Nephron progenitor cell (in vitro differentiated cells): ENCODE measurements at regions not wholly inside any gene's neighbourhood (a gene's known extent, or its start where the extent isn't known, plus 50 kb on each side); places are given as distances from the start of the nearest gene placed in this dataset.
"Not testable (repeated sequence)": the region's sequence is repeated elsewhere in the genome, so short reads cannot be mapped to it uniquely, and the experiment has no call there.

ENCODE experiments used
- DNase-seq: peaks from one replicate; pipeline ENCODE4 v3.0.0; 2021
- H3K27ac Mint-ChIP-seq: 2 replicates; pipeline ENCODE4 v1.8.0; 2021; ENCODE audit warnings: mild to moderate bottlenecking, moderate library complexity, mixed read lengths
- H3K27me3 Mint-ChIP-seq: 2 replicates; pipeline ENCODE4 v1.8.0; 2021; ENCODE audit warnings: mild to moderate bottlenecking, low read depth, mixed read lengths; ENCODE audit not compliant: poor library complexity
- H3K36me3 Mint-ChIP-seq: 2 replicates; pipeline ENCODE4 v1.8.0; 2021; ENCODE audit warnings: low read depth, mixed read lengths
- H3K4me1 Mint-ChIP-seq: 2 replicates; pipeline ENCODE4 v1.8.0; 2021; ENCODE audit warnings: mixed read lengths
- H3K4me3 Mint-ChIP-seq: 2 replicates; pipeline ENCODE4 v1.8.0; 2021; ENCODE audit warnings: mild to moderate bottlenecking, moderate library complexity, mixed read lengths
- H3K9me3 Mint-ChIP-seq: 2 replicates; pipeline ENCODE4 v1.8.0; 2021; ENCODE audit warnings: mild to moderate bottlenecking, moderate library complexity, mixed read lengths
- CTCF ChIP-seq: fragments of 200-600 bp; sonication (generic); IDR thresholded peaks from 2 replicates; pipeline ENCODE4 v1.5.0; 2021; ENCODE audit warnings: antibody characterized with exemption

DNA sequence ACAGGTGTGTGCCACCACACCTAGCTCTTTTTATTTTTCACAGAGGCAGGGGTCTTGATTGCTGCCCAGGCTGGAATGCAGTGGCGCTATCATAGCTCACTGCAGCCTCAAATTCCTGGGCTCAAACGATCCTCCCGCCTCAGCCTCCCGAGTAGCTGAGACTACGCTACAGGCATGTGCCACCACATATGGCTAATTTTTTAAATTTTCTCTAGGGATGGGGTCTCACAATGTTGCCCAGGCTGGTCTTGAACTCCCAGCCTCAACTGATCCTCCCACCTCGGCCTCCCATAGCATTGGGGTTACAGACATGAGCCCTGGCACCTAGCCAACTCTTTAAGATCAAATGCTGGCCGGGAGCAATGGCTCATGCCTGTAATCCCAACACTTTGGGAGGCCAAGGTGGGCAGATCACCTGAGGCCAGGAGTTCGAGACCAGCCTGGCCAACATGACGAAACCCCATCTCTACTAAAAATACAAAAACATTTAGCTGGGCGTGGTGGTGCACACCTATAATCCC, 50.6 kb upstream of the MYL10 start:
- DNase-seq, H3K27me3 Mint-ChIP-seq, H3K27ac Mint-ChIP-seq, H3K4me3 Mint-ChIP-seq, H3K9me3 Mint-ChIP-seq, H3K36me3 Mint-ChIP-seq: not testable (repeated sequence)
- H3K4me1 Mint-ChIP-seq, result peaks cover 33% of the 10 kb centered on the region

- no peak for TF ChIP-seq CTCF
- no peaks in the 10 kb centered on the region for H3K9me3 Mint-ChIP-seq
- H3K4me1 Mint-ChIP-seq, result peaks cover 33% of the 10 kb centered on the region
- no peak overlapping the region for H3K4me3 Mint-ChIP-seq
- DNase-seq, result no peak
- H3K27ac Mint-ChIP-seq, result peak overlapping the region; percentile 48
- H3K27me3 Mint-ChIP-seq, result peaks cover 12% of the 10 kb centered on the region
- no peaks in the 10 kb centered on the region for H3K36me3 Mint-ChIP-seq
Observed at GRCh38 chr7:101680406-101681145, 51.5 kb upstream of the MYL10 start.

- peak overlapping the region; percentile 48 for H3K27ac Mint-ChIP-seq
Observed at GRCh38 chr7:101681170-101682007, 52.3 kb upstream of the MYL10 start.

DNA sequence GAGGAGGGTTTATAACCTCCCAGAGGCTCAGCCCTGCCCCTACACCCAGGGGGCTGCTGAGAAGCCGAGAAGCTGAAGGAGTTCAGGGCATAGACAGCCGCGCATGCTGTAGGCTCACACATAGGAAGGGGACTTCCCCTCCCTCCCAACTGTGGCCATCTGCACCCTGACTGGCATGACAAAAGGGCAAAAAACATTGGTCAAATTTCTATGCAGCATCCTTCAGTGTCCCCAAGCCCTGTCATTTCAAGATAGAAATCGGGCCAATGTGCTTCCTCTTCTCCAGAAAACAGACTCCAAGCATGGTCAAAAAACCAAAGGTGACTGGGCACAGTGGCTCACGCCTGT, 55.9 kb upstream of the MYL10 start:
- H3K4me3 Mint-ChIP-seq, result no peak overlapping the region
- DNase-seq, result no peak
- H3K27ac Mint-ChIP-seq, result no peak overlapping the region
- TF ChIP-seq CTCF, result no peak
- no peaks in the 10 kb centered on the region for H3K36me3 Mint-ChIP-seq
- peaks cover 24% of the 10 kb centered on the region for H3K27me3 Mint-ChIP-seq
- H3K9me3 Mint-ChIP-seq, result no peaks in the 10 kb centered on the region
- peaks cover 24% of the 10 kb centered on the region for H3K4me1 Mint-ChIP-seq

More at GRCh38 chr7:101681170-101682007, 52.3 kb upstream of the MYL10 start:
- Mint-ChIP-seq H3K4me1 (peaks cover 25% of the 10 kb centered on the region), H3K36me3 (no peaks in the 10 kb centered on the region), H3K9me3 (no peaks in the 10 kb centered on the region), H3K4me3 (no peak overlapping the region), H3K27me3 (peaks cover 15% of the 10 kb centered on the region)
- DNase-seq, result no peak
- TF ChIP-seq CTCF, result no peak

DNA sequence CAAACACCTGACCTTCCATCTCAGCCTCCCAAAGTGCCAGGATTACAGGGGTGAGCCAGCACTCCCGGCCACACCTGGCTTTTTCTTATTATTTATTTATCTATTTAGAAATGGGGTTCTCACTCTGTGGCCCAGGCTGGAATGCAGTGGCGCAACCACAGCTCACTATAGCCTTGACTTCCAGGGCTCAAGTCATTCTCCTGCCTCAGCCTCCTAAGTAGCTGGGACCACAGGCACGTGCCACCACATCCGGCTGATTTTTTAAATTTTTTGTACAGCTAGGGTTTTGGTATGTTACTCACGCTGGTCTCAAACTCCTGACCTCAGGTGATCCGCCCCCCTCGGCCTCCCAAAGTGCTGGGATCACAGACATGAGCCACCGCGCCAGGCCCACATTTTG, 56.9 kb upstream of the MYL10 start:
- TF ChIP-seq CTCF, result no peak
- Mint-ChIP-seq H3K36me3 (no peaks in the 10 kb centered on the region), H3K4me1 (peaks cover 24% of the 10 kb centered on the region), H3K4me3 (no peak overlapping the region), H3K27ac (no peak overlapping the region), H3K27me3 (peaks cover 24% of the 10 kb centered on the region), H3K9me3 (no peaks in the 10 kb centered on the region)
- DNase-seq, result no peak

GRCh38 chr7:101687081-101687480, 58.0 kb upstream of the MYL10 start:
- Mint-ChIP-seq H3K4me1 (peaks cover 20% of the 10 kb centered on the region), H3K9me3 (no peaks in the 10 kb centered on the region), H3K4me3 (no peak overlapping the region), H3K27me3 (peaks cover 24% of the 10 kb centered on the region), H3K36me3 (no peaks in the 10 kb centered on the region), H3K27ac (no peak overlapping the region)
- no peak for TF ChIP-seq CTCF
- DNase-seq, result no peak
